Calu3 (cell line): ENCODE measurements at regions not wholly inside any gene's neighbourhood (a gene's known extent, or its start where the extent isn't known, plus 50 kb on each side); places are given as distances from the start of the nearest gene placed in this dataset.
A peak's percentile ranks its signal among the peaks of the same experiment; 100 is the strongest.

Source experiments
- BruUV-seq: library from RNA; stranded (reverse); fragments of 400-500 nt; replicated peaks from 2 replicates; lab custom pipeline; 2021; lab: Mats Ljungman, UMichigan
- CTCF ChIA-PET: fragments of 300-600 bp; sonication (Branson Sonifier 250); formaldehyde crosslinking; loops from one replicate; lab custom pipeline; 2022; ENCODE audit warnings: antibody characterized with exemption; lab: Charles Lee
- DNase-seq: peaks from one replicate; pipeline ENCODE4 v3.0.0; 2022
- H3K27ac Mint-ChIP-seq: one replicate; pipeline ENCODE4 v1.8.0; 2022; ENCODE audit warnings: mixed read lengths; ENCODE audit not compliant: unreplicated experiment
- H3K27me3 Mint-ChIP-seq: one replicate; pipeline ENCODE4 v1.8.0; 2022; ENCODE audit warnings: mixed read lengths; ENCODE audit not compliant: unreplicated experiment
- H3K36me3 Mint-ChIP-seq: one replicate; pipeline ENCODE4 v1.8.0; 2022; ENCODE audit warnings: mild to moderate bottlenecking, moderate library complexity, mixed read lengths; ENCODE audit not compliant: insufficient read depth, unreplicated experiment
- H3K4me1 Mint-ChIP-seq: one replicate; pipeline ENCODE4 v1.8.0; 2022; ENCODE audit warnings: mild to moderate bottlenecking, low read depth, mixed read lengths; ENCODE audit not compliant: unreplicated experiment
- H3K4me3 Mint-ChIP-seq: one replicate; pipeline ENCODE4 v1.8.0; 2022; ENCODE audit warnings: mild to moderate bottlenecking, low read depth, moderate library complexity, mixed read lengths; ENCODE audit not compliant: unreplicated experiment
- H3K9me3 Mint-ChIP-seq: one replicate; pipeline ENCODE4 v1.8.0; 2022; ENCODE audit warnings: low read depth, mixed read lengths; ENCODE audit not compliant: unreplicated experiment
- intact Hi-C: fragments of 100-400 bp; cut with micrococcal nuclease; formaldehyde crosslinking; loops from one replicate; pipeline ENCODE4 v1.10.0; 2022; ENCODE audit not compliant: unreplicated experiment
- TF ChIP-seq, protein P1 (sequence below): fragments of 200-600 bp; IDR thresholded peaks from one replicate; pipeline ENCODE4 v1.8.0; 2022; ENCODE audit warnings: antibody characterized with exemption; ENCODE audit not compliant: unreplicated experiment

GRCh38 chr4:129708784-129709183, 612.8 kb downstream of the C4orf33 start:
- Mint-ChIP-seq H3K9me3 (no peaks in the 10 kb centered on the region), H3K4me1 (no peaks in the 10 kb centered on the region), H3K36me3 (no peaks in the 10 kb centered on the region), H3K4me3 (no peak overlapping the region), H3K27me3 (no peaks in the 10 kb centered on the region), H3K27ac (no peak overlapping the region)
- intact Hi-C loops, result no loop called here
- no TSS peak for BruUV-seq
- CTCF ChIA-PET, result no interaction called here
- TF ChIP-seq, protein P1, sequence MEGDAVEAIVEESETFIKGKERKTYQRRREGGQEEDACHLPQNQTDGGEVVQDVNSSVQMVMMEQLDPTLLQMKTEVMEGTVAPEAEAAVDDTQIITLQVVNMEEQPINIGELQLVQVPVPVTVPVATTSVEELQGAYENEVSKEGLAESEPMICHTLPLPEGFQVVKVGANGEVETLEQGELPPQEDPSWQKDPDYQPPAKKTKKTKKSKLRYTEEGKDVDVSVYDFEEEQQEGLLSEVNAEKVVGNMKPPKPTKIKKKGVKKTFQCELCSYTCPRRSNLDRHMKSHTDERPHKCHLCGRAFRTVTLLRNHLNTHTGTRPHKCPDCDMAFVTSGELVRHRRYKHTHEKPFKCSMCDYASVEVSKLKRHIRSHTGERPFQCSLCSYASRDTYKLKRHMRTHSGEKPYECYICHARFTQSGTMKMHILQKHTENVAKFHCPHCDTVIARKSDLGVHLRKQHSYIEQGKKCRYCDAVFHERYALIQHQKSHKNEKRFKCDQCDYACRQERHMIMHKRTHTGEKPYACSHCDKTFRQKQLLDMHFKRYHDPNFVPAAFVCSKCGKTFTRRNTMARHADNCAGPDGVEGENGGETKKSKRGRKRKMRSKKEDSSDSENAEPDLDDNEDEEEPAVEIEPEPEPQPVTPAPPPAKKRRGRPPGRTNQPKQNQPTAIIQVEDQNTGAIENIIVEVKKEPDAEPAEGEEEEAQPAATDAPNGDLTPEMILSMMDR, result no peak
- no peak for DNase-seq

DNA sequence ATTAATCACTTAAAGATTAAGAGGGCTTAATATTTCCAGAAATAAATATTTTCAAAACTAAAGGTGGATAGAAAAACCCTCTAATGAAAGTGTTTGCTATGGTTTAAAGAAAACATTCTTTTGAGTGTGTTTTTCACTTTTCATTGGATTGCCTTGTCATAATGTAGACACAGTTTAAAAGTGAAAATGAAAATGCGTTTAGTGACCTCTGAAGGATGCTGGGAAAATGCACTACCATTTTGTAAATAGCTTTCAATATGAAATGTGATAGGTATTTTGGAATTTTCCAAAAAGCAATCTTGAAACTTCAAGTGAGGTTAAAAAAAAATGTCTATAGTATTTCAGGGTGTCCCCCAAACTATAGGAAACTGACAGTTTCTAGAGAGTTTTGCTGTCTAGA, 642.2 kb downstream of the C4orf33 start:
- DNase-seq, result no peak
- intact Hi-C loops, result no loop called here
- TF ChIP-seq, protein P1, result no peak

GRCh38 chr4:129747756-129748155, 651.8 kb downstream of the C4orf33 start:
- no peaks in the 10 kb centered on the region for H3K9me3 Mint-ChIP-seq
- TF ChIP-seq, protein P1, result no peak
- H3K27ac Mint-ChIP-seq, result no peak overlapping the region
- H3K4me1 Mint-ChIP-seq, result peaks cover 7% of the 10 kb centered on the region
- intact Hi-C loops, result no loop called here
- H3K36me3 Mint-ChIP-seq, result no peaks in the 10 kb centered on the region
- CTCF ChIA-PET, result no interaction called here
- no peak overlapping the region for H3K4me3 Mint-ChIP-seq
- no peaks in the 10 kb centered on the region for H3K27me3 Mint-ChIP-seq
- no TSS peak for BruUV-seq
- peak; percentile 8 for DNase-seq

More for the DNA sequence above, 642.2 kb downstream of the C4orf33 start:
- BruUV-seq, result no TSS peak
- CTCF ChIA-PET, result no interaction called here
- Mint-ChIP-seq H3K4me1 (peaks cover 8% of the 10 kb centered on the region), H3K4me3 (no peak overlapping the region), H3K27ac (no peak overlapping the region), H3K27me3 (no peaks in the 10 kb centered on the region), H3K9me3 (no peaks in the 10 kb centered on the region), H3K36me3 (no peaks in the 10 kb centered on the region)

GRCh38 chr4:129748991-129749390, 653.0 kb downstream of the C4orf33 start:
- Mint-ChIP-seq H3K27me3 (no peaks in the 10 kb centered on the region), H3K4me1 (peaks cover 7% of the 10 kb centered on the region), H3K4me3 (no peak overlapping the region), H3K27ac (no peak overlapping the region), H3K36me3 (no peaks in the 10 kb centered on the region), H3K9me3 (no peaks in the 10 kb centered on the region)
- intact Hi-C loops, result no loop called here
- no peak for DNase-seq
- CTCF ChIA-PET, result no interaction called here
- no TSS peak for BruUV-seq
- TF ChIP-seq, protein P1, result no peak
